WTC11 (cell line): ENCODE measurements at regions not wholly inside any gene's neighbourhood (a gene's known extent, or its start where the extent isn't known, plus 50 kb on each side); places are given as distances from the start of the nearest gene placed in this dataset.

Experiments used
- ATAC-seq: fragments of 200-7000 bp; cut with Tn5 transposase; 2 replicates; pipeline ENCODE4 v1.10.0; 2021; ENCODE audit warnings: mild to moderate bottlenecking, moderate library complexity
- CTCF ChIA-PET: fragments of 300-600 bp; sonication (Branson Sonifier 250); formaldehyde crosslinking; loops from one replicate; lab custom pipeline; 2021; ENCODE audit warnings: antibody characterized with exemption; lab: Charles Lee
- POLR2A ChIA-PET: fragments of 350-600 bp; sonication (Branson Sonifier 250); formaldehyde crosslinking; loops from one replicate; lab custom pipeline; 2021; ENCODE audit warnings: antibody characterized with exemption; lab: Charles Lee
- DNase-seq: peaks from one replicate; pipeline ENCODE4 v3.0.0; 2021; ENCODE audit warnings: low spot score
- H3K27ac Mint-ChIP-seq: 2 replicates; pipeline ENCODE4 v1.8.0; 2021; ENCODE audit warnings: mixed read lengths
- H3K27me3 Mint-ChIP-seq: 2 replicates; pipeline ENCODE4 v1.8.0; 2021; ENCODE audit warnings: low read depth, mild to moderate bottlenecking, moderate library complexity, mixed read lengths
- H3K36me3 Mint-ChIP-seq: 2 replicates; pipeline ENCODE4 v1.8.0; 2021; ENCODE audit warnings: mixed read lengths
- H3K4me1 Mint-ChIP-seq: 2 replicates; pipeline ENCODE4 v1.8.0; 2022; ENCODE audit warnings: mixed read lengths
- H3K4me3 Mint-ChIP-seq: 2 replicates; pipeline ENCODE4 v1.8.0; 2021; ENCODE audit warnings: mild to moderate bottlenecking, moderate library complexity, mixed read lengths
- H3K9me3 Mint-ChIP-seq: 2 replicates; pipeline ENCODE4 v1.8.0; 2021; ENCODE audit warnings: mixed read lengths
- CBFB ChIP-seq: sonication (generic); formaldehyde crosslinking; IDR thresholded peaks from 2 replicates; pipeline ENCODE4 v1.8.1; 2022; ENCODE audit warnings: mild to moderate bottlenecking, low read depth, missing genetic modification reagents
- CREM ChIP-seq: sonication (generic); formaldehyde crosslinking; IDR thresholded peaks from 2 replicates; pipeline ENCODE4 v1.8.1; 2022; ENCODE audit warnings: mild to moderate bottlenecking, missing genetic modification reagents, moderate library complexity
- ESRRA ChIP-seq: sonication (generic); formaldehyde crosslinking; IDR thresholded peaks from 2 replicates; pipeline ENCODE4 v1.8.1; 2022; ENCODE audit warnings: mild to moderate bottlenecking, missing genetic modification reagents, borderline replicate concordance
- ETV6 ChIP-seq: sonication (generic); formaldehyde crosslinking; IDR thresholded peaks from 2 replicates; pipeline ENCODE4 v1.8.1; 2022; ENCODE audit warnings: mild to moderate bottlenecking, missing genetic modification reagents
- GABPB1 ChIP-seq: sonication (generic); formaldehyde crosslinking; IDR thresholded peaks from 2 replicates; pipeline ENCODE4 v1.8.1; 2023; ENCODE audit warnings: mild to moderate bottlenecking, missing genetic modification reagents
- GRHL2 ChIP-seq: fragments of 250-450 bp; sonication (Bioruptor Pico); IDR thresholded peaks from 2 replicates; pipeline ENCODE4 v1.8.0; 2022; ENCODE audit warnings: mild to moderate bottlenecking, moderate library complexity; ENCODE audit not compliant: insufficient replicate concordance, severe bottlenecking
- JUN ChIP-seq: sonication (generic); formaldehyde crosslinking; IDR thresholded peaks from 2 replicates; pipeline ENCODE4 v1.8.0; 2023; ENCODE audit warnings: mild to moderate bottlenecking, missing genetic modification reagents
- MYBL2 ChIP-seq: sonication (generic); formaldehyde crosslinking; IDR thresholded peaks from 2 replicates; pipeline ENCODE4 v1.8.1; 2023; ENCODE audit warnings: mild to moderate bottlenecking, moderate library complexity, missing genetic modification reagents
- RELA ChIP-seq: sonication (generic); formaldehyde crosslinking; IDR thresholded peaks from 2 replicates; pipeline ENCODE4 v1.8.1; 2022; ENCODE audit warnings: missing genetic modification reagents, mild to moderate bottlenecking, borderline replicate concordance
- SMAD3 ChIP-seq: sonication (generic); formaldehyde crosslinking; IDR thresholded peaks from 2 replicates; pipeline ENCODE4 v1.8.0; 2022; ENCODE audit warnings: missing genetic modification reagents, mild to moderate bottlenecking, borderline replicate concordance
- ZNF232 ChIP-seq: sonication (generic); formaldehyde crosslinking; IDR thresholded peaks from 2 replicates; pipeline ENCODE4 v1.8.0; 2022; ENCODE audit warnings: mild to moderate bottlenecking, missing genetic modification reagents
- ZNF416 ChIP-seq: fragments of 250-450 bp; sonication (Bioruptor Pico); IDR thresholded peaks from 2 replicates; pipeline ENCODE4 v1.9.0; 2021; ENCODE audit warnings: mild to moderate bottlenecking, inconsistent platforms
- TF ChIP-seq, protein P1 (sequence below): fragments of 250-450 bp; sonication (Bioruptor Pico); IDR thresholded peaks from 2 replicates; pipeline ENCODE4 v1.9.0; 2021; ENCODE audit warnings: mild to moderate bottlenecking, borderline replicate concordance
- TF ChIP-seq, protein P2 (sequence below): sonication (generic); formaldehyde crosslinking; conservative IDR thresholded peaks from 2 replicates; pipeline ENCODE4 v1.8.1; 2023; ENCODE audit warnings: mild to moderate bottlenecking, low read depth, missing genetic modification reagents, moderate library complexity
- TF ChIP-seq, protein P3 (sequence below): sonication (generic); formaldehyde crosslinking; IDR thresholded peaks from 2 replicates; pipeline ENCODE4 v1.8.1; 2022; ENCODE audit warnings: low read depth, missing genetic modification reagents, borderline replicate concordance
- TF ChIP-seq, protein P4 (sequence below): sonication (generic); formaldehyde crosslinking; IDR thresholded peaks from 2 replicates; pipeline ENCODE4 v1.8.0; 2022; ENCODE audit warnings: mild to moderate bottlenecking, missing genetic modification reagents
- TF ChIP-seq, protein P5 (sequence below): sonication (generic); formaldehyde crosslinking; IDR thresholded peaks from 2 replicates; pipeline ENCODE4 v1.8.1; 2022; ENCODE audit warnings: mild to moderate bottlenecking, moderate library complexity, missing genetic modification reagents
- TF ChIP-seq, protein P6 (sequence below): sonication (generic); formaldehyde crosslinking; IDR thresholded peaks from 2 replicates; pipeline ENCODE4 v1.8.1; 2023; ENCODE audit warnings: mild to moderate bottlenecking, missing genetic modification reagents, moderate library complexity
- TF ChIP-seq, protein P7 (sequence below): sonication (generic); formaldehyde crosslinking; IDR thresholded peaks from 2 replicates; pipeline ENCODE4 v1.8.0; 2023; ENCODE audit warnings: missing genetic modification reagents
- TF ChIP-seq, protein P8 (sequence below): sonication (generic); formaldehyde crosslinking; conservative IDR thresholded peaks from 2 replicates; pipeline ENCODE4 v1.8.1; 2022; ENCODE audit warnings: mild to moderate bottlenecking, missing genetic modification reagents

DNA sequence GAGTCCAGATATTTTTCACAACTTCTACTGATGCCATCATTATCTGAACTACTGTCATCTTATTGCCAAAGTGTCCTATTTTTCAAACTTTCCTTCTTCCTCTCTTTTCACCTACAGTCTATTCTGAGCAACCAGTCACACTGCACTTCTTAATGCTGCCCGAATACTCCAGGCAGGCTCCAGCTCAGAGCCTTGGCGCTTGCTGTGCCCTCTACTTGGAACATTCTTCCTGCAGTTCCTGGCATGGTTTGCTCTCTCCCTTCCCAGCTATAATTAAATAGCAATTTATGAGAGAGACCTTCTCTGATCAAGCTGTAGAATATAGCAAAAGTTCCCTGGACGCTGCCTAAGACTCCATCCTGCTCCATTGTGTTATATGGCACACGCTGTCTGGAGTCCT lies 831.6 kb downstream of the QKI start:
- Mint-ChIP-seq H3K27me3 (no peaks in the 10 kb centered on the region; the same call in 1 of the 2 replicates), H3K4me3 (no peak overlapping the region), H3K27ac (no peak overlapping the region), H3K9me3 (peaks cover 3% of the 10 kb centered on the region; the same call in 1 of the 2 replicates), H3K4me1 (no peaks in the 10 kb centered on the region), H3K36me3 (no peaks in the 10 kb centered on the region)
- CTCF ChIA-PET: no interaction called here
- DNase-seq: no peak
- POLR2A ChIA-PET: no interaction called here
- TF ChIP-seq, protein P1, sequence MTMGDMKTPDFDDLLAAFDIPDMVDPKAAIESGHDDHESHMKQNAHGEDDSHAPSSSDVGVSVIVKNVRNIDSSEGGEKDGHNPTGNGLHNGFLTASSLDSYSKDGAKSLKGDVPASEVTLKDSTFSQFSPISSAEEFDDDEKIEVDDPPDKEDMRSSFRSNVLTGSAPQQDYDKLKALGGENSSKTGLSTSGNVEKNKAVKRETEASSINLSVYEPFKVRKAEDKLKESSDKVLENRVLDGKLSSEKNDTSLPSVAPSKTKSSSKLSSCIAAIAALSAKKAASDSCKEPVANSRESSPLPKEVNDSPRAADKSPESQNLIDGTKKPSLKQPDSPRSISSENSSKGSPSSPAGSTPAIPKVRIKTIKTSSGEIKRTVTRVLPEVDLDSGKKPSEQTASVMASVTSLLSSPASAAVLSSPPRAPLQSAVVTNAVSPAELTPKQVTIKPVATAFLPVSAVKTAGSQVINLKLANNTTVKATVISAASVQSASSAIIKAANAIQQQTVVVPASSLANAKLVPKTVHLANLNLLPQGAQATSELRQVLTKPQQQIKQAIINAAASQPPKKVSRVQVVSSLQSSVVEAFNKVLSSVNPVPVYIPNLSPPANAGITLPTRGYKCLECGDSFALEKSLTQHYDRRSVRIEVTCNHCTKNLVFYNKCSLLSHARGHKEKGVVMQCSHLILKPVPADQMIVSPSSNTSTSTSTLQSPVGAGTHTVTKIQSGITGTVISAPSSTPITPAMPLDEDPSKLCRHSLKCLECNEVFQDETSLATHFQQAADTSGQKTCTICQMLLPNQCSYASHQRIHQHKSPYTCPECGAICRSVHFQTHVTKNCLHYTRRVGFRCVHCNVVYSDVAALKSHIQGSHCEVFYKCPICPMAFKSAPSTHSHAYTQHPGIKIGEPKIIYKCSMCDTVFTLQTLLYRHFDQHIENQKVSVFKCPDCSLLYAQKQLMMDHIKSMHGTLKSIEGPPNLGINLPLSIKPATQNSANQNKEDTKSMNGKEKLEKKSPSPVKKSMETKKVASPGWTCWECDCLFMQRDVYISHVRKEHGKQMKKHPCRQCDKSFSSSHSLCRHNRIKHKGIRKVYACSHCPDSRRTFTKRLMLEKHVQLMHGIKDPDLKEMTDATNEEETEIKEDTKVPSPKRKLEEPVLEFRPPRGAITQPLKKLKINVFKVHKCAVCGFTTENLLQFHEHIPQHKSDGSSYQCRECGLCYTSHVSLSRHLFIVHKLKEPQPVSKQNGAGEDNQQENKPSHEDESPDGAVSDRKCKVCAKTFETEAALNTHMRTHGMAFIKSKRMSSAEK (CRISPR knock-in tag): no peak
- TF ChIP-seq, protein P2, sequence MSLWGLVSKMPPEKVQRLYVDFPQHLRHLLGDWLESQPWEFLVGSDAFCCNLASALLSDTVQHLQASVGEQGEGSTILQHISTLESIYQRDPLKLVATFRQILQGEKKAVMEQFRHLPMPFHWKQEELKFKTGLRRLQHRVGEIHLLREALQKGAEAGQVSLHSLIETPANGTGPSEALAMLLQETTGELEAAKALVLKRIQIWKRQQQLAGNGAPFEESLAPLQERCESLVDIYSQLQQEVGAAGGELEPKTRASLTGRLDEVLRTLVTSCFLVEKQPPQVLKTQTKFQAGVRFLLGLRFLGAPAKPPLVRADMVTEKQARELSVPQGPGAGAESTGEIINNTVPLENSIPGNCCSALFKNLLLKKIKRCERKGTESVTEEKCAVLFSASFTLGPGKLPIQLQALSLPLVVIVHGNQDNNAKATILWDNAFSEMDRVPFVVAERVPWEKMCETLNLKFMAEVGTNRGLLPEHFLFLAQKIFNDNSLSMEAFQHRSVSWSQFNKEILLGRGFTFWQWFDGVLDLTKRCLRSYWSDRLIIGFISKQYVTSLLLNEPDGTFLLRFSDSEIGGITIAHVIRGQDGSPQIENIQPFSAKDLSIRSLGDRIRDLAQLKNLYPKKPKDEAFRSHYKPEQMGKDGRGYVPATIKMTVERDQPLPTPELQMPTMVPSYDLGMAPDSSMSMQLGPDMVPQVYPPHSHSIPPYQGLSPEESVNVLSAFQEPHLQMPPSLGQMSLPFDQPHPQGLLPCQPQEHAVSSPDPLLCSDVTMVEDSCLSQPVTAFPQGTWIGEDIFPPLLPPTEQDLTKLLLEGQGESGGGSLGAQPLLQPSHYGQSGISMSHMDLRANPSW: no peak
- no peak for ATAC-seq

DNA sequence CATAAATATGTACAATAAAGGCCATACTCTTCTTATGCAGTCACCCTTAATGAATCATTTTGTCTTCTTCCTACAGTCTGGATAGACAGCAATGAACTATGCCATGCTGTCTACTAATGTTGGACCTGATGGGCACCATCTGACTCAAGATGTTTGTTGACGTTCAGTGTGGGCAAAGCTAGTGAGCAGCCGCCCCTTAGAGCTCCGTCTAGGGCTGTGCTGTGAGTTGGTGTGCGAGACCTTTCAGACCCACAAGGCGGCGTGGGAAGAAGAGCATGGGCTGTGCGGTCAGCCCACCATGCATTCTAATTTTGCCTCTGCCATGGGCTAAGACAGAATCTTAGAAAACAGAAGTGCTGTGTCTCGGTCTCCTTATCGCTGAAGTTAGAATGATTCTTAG lies 829.4 kb downstream of the QKI start:
- ChIA-PET CTCF (no interaction called here), POLR2A (no interaction called here)
- H3K27me3 Mint-ChIP-seq: no peaks in the 10 kb centered on the region
- H3K9me3 Mint-ChIP-seq: peaks cover 3% of the 10 kb centered on the region; the same call in 1 of the 2 replicates
- DNase-seq (no peak), ATAC-seq (no peak)
- H3K4me3 Mint-ChIP-seq: no peak overlapping the region
- H3K4me1 Mint-ChIP-seq: no peaks in the 10 kb centered on the region
- no peaks in the 10 kb centered on the region for H3K36me3 Mint-ChIP-seq
- no peak overlapping the region for H3K27ac Mint-ChIP-seq
- TF ChIP-seq, protein P3, sequence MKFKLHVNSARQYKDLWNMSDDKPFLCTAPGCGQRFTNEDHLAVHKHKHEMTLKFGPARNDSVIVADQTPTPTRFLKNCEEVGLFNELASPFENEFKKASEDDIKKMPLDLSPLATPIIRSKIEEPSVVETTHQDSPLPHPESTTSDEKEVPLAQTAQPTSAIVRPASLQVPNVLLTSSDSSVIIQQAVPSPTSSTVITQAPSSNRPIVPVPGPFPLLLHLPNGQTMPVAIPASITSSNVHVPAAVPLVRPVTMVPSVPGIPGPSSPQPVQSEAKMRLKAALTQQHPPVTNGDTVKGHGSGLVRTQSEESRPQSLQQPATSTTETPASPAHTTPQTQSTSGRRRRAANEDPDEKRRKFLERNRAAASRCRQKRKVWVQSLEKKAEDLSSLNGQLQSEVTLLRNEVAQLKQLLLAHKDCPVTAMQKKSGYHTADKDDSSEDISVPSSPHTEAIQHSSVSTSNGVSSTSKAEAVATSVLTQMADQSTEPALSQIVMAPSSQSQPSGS (CRISPR knock-in tag): no peak
- TF ChIP-seq, protein P4, sequence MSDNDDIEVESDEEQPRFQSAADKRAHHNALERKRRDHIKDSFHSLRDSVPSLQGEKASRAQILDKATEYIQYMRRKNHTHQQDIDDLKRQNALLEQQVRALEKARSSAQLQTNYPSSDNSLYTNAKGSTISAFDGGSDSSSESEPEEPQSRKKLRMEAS: no peak
- TF ChIP-seq JUN (CRISPR knock-in tag) (no peak), ESRRA (CRISPR knock-in tag) (no peak), MYBL2 (CRISPR knock-in tag) (no peak), ZNF232 (no peak), SMAD3 (CRISPR knock-in tag) (no peak), CBFB (CRISPR knock-in tag) (no peak), GRHL2 (CRISPR knock-in tag) (no peak), GABPB1 (CRISPR knock-in tag) (no peak), CREM (CRISPR knock-in tag) (no peak), RELA (no peak), ZNF416 (CRISPR knock-in tag) (no peak), ETV6 (CRISPR knock-in tag) (no peak)
- TF ChIP-seq, protein P5, sequence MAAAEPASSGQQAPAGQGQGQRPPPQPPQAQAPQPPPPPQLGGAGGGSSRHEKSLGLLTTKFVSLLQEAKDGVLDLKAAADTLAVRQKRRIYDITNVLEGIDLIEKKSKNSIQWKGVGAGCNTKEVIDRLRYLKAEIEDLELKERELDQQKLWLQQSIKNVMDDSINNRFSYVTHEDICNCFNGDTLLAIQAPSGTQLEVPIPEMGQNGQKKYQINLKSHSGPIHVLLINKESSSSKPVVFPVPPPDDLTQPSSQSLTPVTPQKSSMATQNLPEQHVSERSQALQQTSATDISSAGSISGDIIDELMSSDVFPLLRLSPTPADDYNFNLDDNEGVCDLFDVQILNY (CRISPR knock-in tag): no peak
- TF ChIP-seq, protein P6, sequence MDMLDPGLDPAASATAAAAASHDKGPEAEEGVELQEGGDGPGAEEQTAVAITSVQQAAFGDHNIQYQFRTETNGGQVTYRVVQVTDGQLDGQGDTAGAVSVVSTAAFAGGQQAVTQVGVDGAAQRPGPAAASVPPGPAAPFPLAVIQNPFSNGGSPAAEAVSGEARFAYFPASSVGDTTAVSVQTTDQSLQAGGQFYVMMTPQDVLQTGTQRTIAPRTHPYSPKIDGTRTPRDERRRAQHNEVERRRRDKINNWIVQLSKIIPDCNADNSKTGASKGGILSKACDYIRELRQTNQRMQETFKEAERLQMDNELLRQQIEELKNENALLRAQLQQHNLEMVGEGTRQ (CRISPR knock-in tag): no peak
- TF ChIP-seq, protein P7, sequence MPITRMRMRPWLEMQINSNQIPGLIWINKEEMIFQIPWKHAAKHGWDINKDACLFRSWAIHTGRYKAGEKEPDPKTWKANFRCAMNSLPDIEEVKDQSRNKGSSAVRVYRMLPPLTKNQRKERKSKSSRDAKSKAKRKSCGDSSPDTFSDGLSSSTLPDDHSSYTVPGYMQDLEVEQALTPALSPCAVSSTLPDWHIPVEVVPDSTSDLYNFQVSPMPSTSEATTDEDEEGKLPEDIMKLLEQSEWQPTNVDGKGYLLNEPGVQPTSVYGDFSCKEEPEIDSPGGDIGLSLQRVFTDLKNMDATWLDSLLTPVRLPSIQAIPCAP (CRISPR knock-in tag): no peak
- TF ChIP-seq, protein P8, sequence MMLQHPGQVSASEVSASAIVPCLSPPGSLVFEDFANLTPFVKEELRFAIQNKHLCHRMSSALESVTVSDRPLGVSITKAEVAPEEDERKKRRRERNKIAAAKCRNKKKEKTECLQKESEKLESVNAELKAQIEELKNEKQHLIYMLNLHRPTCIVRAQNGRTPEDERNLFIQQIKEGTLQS (CRISPR knock-in tag): no peak
